SU-DHL-6 (cell line): ENCODE measurements at regions not wholly inside any gene's neighbourhood (a gene's known extent, or its start where the extent isn't known, plus 50 kb on each side); places are given as distances from the start of the nearest gene placed in this dataset.

ENCODE experiments used
- H2AFZ ChIP-seq: fragments of 200-600 bp; sonication (generic); 2 replicates; pipeline ENCODE4 v1.6.1; 2014; ENCODE audit warnings: low read depth, mild to moderate bottlenecking, moderate library complexity, mixed read lengths, antibody characterized with exemption, low read length; ENCODE audit not compliant: severe bottlenecking
- H3F3A ChIP-seq: fragments of 200-600 bp; shearing (Covaris generic); 2 replicates; pipeline ENCODE4 v1.6.0; 2016; ENCODE audit warnings: antibody characterized with exemption, mild to moderate bottlenecking; ENCODE audit not compliant: insufficient read depth
- H3K27ac ChIP-seq: fragments of 200-600 bp; sonication (generic); 2 replicates; pipeline ENCODE4 v1.5.1; 2016; ENCODE audit warnings: low read depth, mild to moderate bottlenecking, low read length, moderate library complexity, mixed read lengths
- H3K27me3 ChIP-seq: fragments of 200-600 bp; sonication (generic), shearing (Covaris generic); 2 replicates; pipeline ENCODE4 v1.6.0; 2014; ENCODE audit warnings: mild to moderate bottlenecking, low read length
- H3K36me3 ChIP-seq: fragments of 200-600 bp; sonication (generic); 2 replicates; pipeline ENCODE4 v1.6.1; 2014; ENCODE audit warnings: mild to moderate bottlenecking, low read length, mixed read lengths
- H3K4me2 ChIP-seq: fragments of 300-600, 200-600 bp; shearing (Covaris generic), sonication (generic); 2 replicates; pipeline ENCODE4 v1.6.0; 2014; ENCODE audit warnings: low read length, low read depth, mild to moderate bottlenecking; ENCODE audit not compliant: poor library complexity, severe bottlenecking
- H3K4me3 ChIP-seq: fragments of 200-600 bp; sonication (generic); 2 replicates; pipeline ENCODE4 v1.5.1; 2014; ENCODE audit warnings: antibody characterized with exemption, low read length, mild to moderate bottlenecking, mixed read lengths; ENCODE audit not compliant: insufficient read depth, poor library complexity, severe bottlenecking
- H3K79me2 ChIP-seq: fragments of 200-600 bp; sonication (generic); 2 replicates; pipeline ENCODE4 v1.6.1; 2014; ENCODE audit warnings: mild to moderate bottlenecking, low read length, moderate library complexity; ENCODE audit not compliant: insufficient read depth
- H3K9ac ChIP-seq: fragments of 200-600 bp; sonication (generic); 2 replicates; pipeline ENCODE4 v1.7.0; 2014; ENCODE audit warnings: mild to moderate bottlenecking, low read length
- H3K9me2 ChIP-seq: fragments of 200-600 bp; sonication (generic); replicated peaks from 2 replicates; pipeline ENCODE4 v1.6.1; 2014; ENCODE audit warnings: low read length; ENCODE audit not compliant: insufficient read depth
- H3K9me3 ChIP-seq: fragments of 200-600 bp; sonication (generic); 2 replicates; pipeline ENCODE4 v1.6.1; 2014; ENCODE audit warnings: low read length, mixed read lengths; ENCODE audit not compliant: insufficient read depth
- H4K20me1 ChIP-seq: fragments of 200-600 bp; sonication (generic); 2 replicates; pipeline ENCODE4 v1.6.1; 2014; ENCODE audit warnings: low read depth, mild to moderate bottlenecking, antibody characterized with exemption, low read length, moderate library complexity, mixed read lengths
- CTCF ChIP-seq: fragments of 200-600 bp; sonication (generic); IDR thresholded peaks from one replicate; pipeline ENCODE4 v1.5.1; 2017; ENCODE audit warnings: antibody characterized with exemption, mild to moderate bottlenecking, low read length, moderate library complexity; ENCODE audit not compliant: insufficient read depth, poor library complexity, severe bottlenecking
- EZH2phosphoT487 ChIP-seq: fragments of 200-600 bp; sonication (generic), shearing (Covaris generic); conservative IDR thresholded peaks from 2 replicates; pipeline ENCODE4 v1.6.1; 2018; ENCODE audit warnings: mild to moderate bottlenecking, antibody characterized with exemption, low read length, moderate library complexity, mixed read lengths

GRCh38 chr9:107704774-107705173 lies 215.2 kb upstream of the KLF4 start:
- Histone ChIP-seq H3F3A (no peaks in the 10 kb centered on the region), H3K4me2 (no peak overlapping the region), H3K27ac (no peak overlapping the region), H3K9ac (no peak overlapping the region), H3K4me3 (no peak overlapping the region), H3K9me3 (no peaks in the 10 kb centered on the region), H3K79me2 (no peaks in the 10 kb centered on the region), H3K36me3 (no peaks in the 10 kb centered on the region), H4K20me1 (no peaks in the 10 kb centered on the region), H2AFZ (no peak overlapping the region), H3K9me2 (no peaks in the 10 kb centered on the region), H3K27me3 (no peaks in the 10 kb centered on the region)
- no peak for TF ChIP-seq CTCF
- no peak for TF ChIP-seq EZH2phosphoT487

GRCh38 chr9:107703651-107704050 lies 214.1 kb upstream of the KLF4 start:
- no peak overlapping the region for H3K4me3 ChIP-seq
- H3K27me3 ChIP-seq, result no peaks in the 10 kb centered on the region
- H3K9me2 ChIP-seq, result no peaks in the 10 kb centered on the region
- H3K79me2 ChIP-seq, result no peaks in the 10 kb centered on the region
- H3K4me2 ChIP-seq, result no peak overlapping the region
- H3K36me3 ChIP-seq, result no peaks in the 10 kb centered on the region
- H4K20me1 ChIP-seq, result no peaks in the 10 kb centered on the region
- no peaks in the 10 kb centered on the region for H3K9me3 ChIP-seq
- H3K27ac ChIP-seq, result no peak overlapping the region
- no peak overlapping the region for H3K9ac ChIP-seq
- TF ChIP-seq CTCF (no peak), EZH2phosphoT487 (no peak)
- H3F3A ChIP-seq, result no peaks in the 10 kb centered on the region
- H2AFZ ChIP-seq, result no peak overlapping the region

GRCh38 chr9:107700847-107701246 lies 211.3 kb upstream of the KLF4 start:
- Histone ChIP-seq H3K9me3 (no peaks in the 10 kb centered on the region), H3K79me2 (no peaks in the 10 kb centered on the region), H3K36me3 (no peaks in the 10 kb centered on the region), H2AFZ (no peak overlapping the region), H3F3A (no peaks in the 10 kb centered on the region), H3K27ac (no peak overlapping the region), H3K4me3 (no peak overlapping the region), H3K9ac (no peak overlapping the region), H3K27me3 (no peaks in the 10 kb centered on the region), H3K4me2 (no peak overlapping the region), H4K20me1 (no peaks in the 10 kb centered on the region), H3K9me2 (no peaks in the 10 kb centered on the region)
- TF ChIP-seq EZH2phosphoT487, result no peak
- TF ChIP-seq CTCF, result no peak

- Histone ChIP-seq H3F3A (no peaks in the 10 kb centered on the region), H3K9ac (no peak overlapping the region), H3K9me3 (no peaks in the 10 kb centered on the region), H4K20me1 (no peaks in the 10 kb centered on the region), H3K27ac (no peak overlapping the region), H3K36me3 (no peaks in the 10 kb centered on the region), H3K79me2 (no peaks in the 10 kb centered on the region), H3K4me2 (no peak overlapping the region), H3K27me3 (no peaks in the 10 kb centered on the region), H3K9me2 (no peaks in the 10 kb centered on the region), H2AFZ (no peak overlapping the region), H3K4me3 (no peak overlapping the region)
- TF ChIP-seq EZH2phosphoT487, result no peak
- TF ChIP-seq CTCF, result no peak
Observed at GRCh38 chr9:107699231-107699630, 209.7 kb upstream of the KLF4 start.
